HEK293 (cell line): ENCODE measurements at regions not wholly inside any gene's neighbourhood (a gene's known extent, or its start where the extent isn't known, plus 50 kb on each side); places are given as distances from the start of the nearest gene placed in this dataset.

Experiments used
- CTCF ChIA-PET: fragments of 350-600 bp; formaldehyde crosslinking; extraction: SDS; loops from one replicate; lab custom pipeline; 2021; ENCODE audit warnings: antibody characterized with exemption; lab: Yijun Ruan, JAX
- POLR2A ChIA-PET: fragments of 300-600 bp; formaldehyde crosslinking; extraction: SDS; loops from one replicate; lab custom pipeline; 2020; ENCODE audit warnings: antibody characterized with exemption, inconsistent platforms; lab: Yijun Ruan, JAX
- H3K27ac ChIP-seq: fragments of 200-500 bp; sonication (Bioruptor generic); 2 replicates; pipeline ENCODE4 v1.5.1; 2014; ENCODE audit warnings: low read depth, low read length, control low read depth, inconsistent platforms; ENCODE audit errors: extremely low read depth
- H3K36me3 ChIP-seq, 2 experiments: fragments of 200-500 bp in 1 of 2; sonication (Bioruptor generic) in 1 of 2; 1 replicate in 1 of 2; 2 replicates in 1 of 2; pipeline ENCODE4 v1.5.1; 2014 to 2017; ENCODE audit warnings: inconsistent platforms in 2 of 2, low read length in 2 of 2; ENCODE audit not compliant: control insufficient read depth in 2 of 2, insufficient read depth in 1 of 2
- H3K4me1 ChIP-seq: fragments of 200-500 bp; sonication (Bioruptor generic); 2 replicates; pipeline ENCODE4 v1.5.1; 2014; ENCODE audit warnings: mild to moderate bottlenecking, low read length, inconsistent platforms; ENCODE audit not compliant: control insufficient read depth, insufficient read depth
- H3K4me3 ChIP-seq: 2 replicates; pipeline ENCODE4 v1.5.1; 2011; ENCODE audit warnings: low read depth, mild to moderate bottlenecking, control low read depth, low read length, moderate library complexity
- H3K9me3 ChIP-seq: fragments of 200-500 bp; sonication (Bioruptor generic); 2 replicates; pipeline ENCODE4 v1.5.1; 2014; ENCODE audit warnings: low read depth, low read length, inconsistent platforms; ENCODE audit not compliant: control insufficient read depth, insufficient read depth
- BCL11B ChIP-seq: fragments of 450-650 bp; formaldehyde crosslinking; IDR thresholded peaks from 2 replicates; pipeline ENCODE4 v1.5.1; 2016; ENCODE audit warnings: low read depth, missing biosample characterization, missing genetic modification characterization
- GFI1B ChIP-seq: fragments of 450-650 bp; formaldehyde crosslinking; IDR thresholded peaks from 2 replicates; pipeline ENCODE4 v1.5.1; 2016; ENCODE audit warnings: missing biosample characterization, missing genetic modification characterization
- GLIS2 ChIP-seq: fragments of 450-650 bp; formaldehyde crosslinking; IDR thresholded peaks from 2 replicates; pipeline ENCODE4 v1.5.1; 2016; ENCODE audit warnings: missing biosample characterization, missing genetic modification characterization
- KLF9 ChIP-seq: fragments of 450-650 bp; formaldehyde crosslinking; IDR thresholded peaks from 2 replicates; pipeline ENCODE4 v1.5.1; 2016; ENCODE audit warnings: missing biosample characterization, missing genetic modification characterization, low read depth
- OVOL3 ChIP-seq: fragments of 450-650 bp; formaldehyde crosslinking; IDR thresholded peaks from 2 replicates; pipeline ENCODE4 v1.5.1; 2016; ENCODE audit warnings: missing biosample characterization, missing genetic modification characterization
- RBAK ChIP-seq: fragments of 450-650 bp; formaldehyde crosslinking; IDR thresholded peaks from 2 replicates; pipeline ENCODE4 v1.5.1; 2016; ENCODE audit warnings: missing biosample characterization, missing genetic modification characterization
- SALL2 ChIP-seq: fragments of 450-650 bp; formaldehyde crosslinking; IDR thresholded peaks from 2 replicates; pipeline ENCODE4 v1.5.0; 2017; ENCODE audit warnings: missing biosample characterization, mild to moderate bottlenecking, missing genetic modification characterization, borderline replicate concordance
- SP3 ChIP-seq: fragments of 450-650 bp; formaldehyde crosslinking; IDR thresholded peaks from 2 replicates; pipeline ENCODE4 v1.5.1; 2016; ENCODE audit warnings: missing biosample characterization, missing genetic modification characterization
- ZBTB1 ChIP-seq: fragments of 450-650 bp; formaldehyde crosslinking; IDR thresholded peaks from 2 replicates; pipeline ENCODE4 v1.5.1; 2016; ENCODE audit warnings: missing biosample characterization, missing genetic modification characterization
- ZNF112 ChIP-seq: fragments of 450-650 bp; formaldehyde crosslinking; IDR thresholded peaks from 2 replicates; pipeline ENCODE4 v1.5.0; 2017; ENCODE audit warnings: missing biosample characterization, missing genetic modification characterization
- ZNF169 ChIP-seq: fragments of 450-650 bp; formaldehyde crosslinking; IDR thresholded peaks from 2 replicates; pipeline ENCODE4 v1.5.1; 2016; ENCODE audit warnings: missing biosample characterization, missing genetic modification characterization
- ZNF2 ChIP-seq: fragments of 450-650 bp; formaldehyde crosslinking; IDR thresholded peaks from 2 replicates; pipeline ENCODE4 v1.5.1; 2016; ENCODE audit warnings: missing biosample characterization, missing genetic modification characterization
- ZNF202 ChIP-seq: fragments of 450-650 bp; formaldehyde crosslinking; IDR thresholded peaks from 2 replicates; pipeline ENCODE4 v1.5.1; 2016; ENCODE audit warnings: missing biosample characterization, missing genetic modification characterization, borderline replicate concordance
- ZNF239 ChIP-seq: fragments of 450-650 bp; formaldehyde crosslinking; IDR thresholded peaks from 2 replicates; pipeline ENCODE4 v1.5.1; 2016; ENCODE audit warnings: missing biosample characterization, missing genetic modification characterization
- ZNF26 ChIP-seq: fragments of 450-650 bp; formaldehyde crosslinking; IDR thresholded peaks from 2 replicates; pipeline ENCODE4 v1.5.1; 2016; ENCODE audit warnings: missing biosample characterization, missing genetic modification characterization
- ZNF362 ChIP-seq: fragments of 450-650 bp; formaldehyde crosslinking; IDR thresholded peaks from 2 replicates; pipeline ENCODE4 v1.5.1; 2016; ENCODE audit warnings: missing biosample characterization, missing genetic modification characterization
- ZNF416 ChIP-seq: fragments of 450-650 bp; formaldehyde crosslinking; IDR thresholded peaks from 2 replicates; pipeline ENCODE4 v1.5.1; 2016; ENCODE audit warnings: missing biosample characterization, missing genetic modification characterization
- ZNF426 ChIP-seq: fragments of 450-650 bp; formaldehyde crosslinking; IDR thresholded peaks from 2 replicates; pipeline ENCODE4 v1.5.1; 2017; ENCODE audit warnings: missing biosample characterization, missing genetic modification characterization, mild to moderate bottlenecking, inconsistent platforms, moderate library complexity
- ZNF48 ChIP-seq: fragments of 450-650 bp; formaldehyde crosslinking; IDR thresholded peaks from 2 replicates; pipeline ENCODE4 v1.5.1; 2016; ENCODE audit warnings: missing biosample characterization, missing genetic modification characterization
- ZNF521 ChIP-seq: fragments of 450-650 bp; formaldehyde crosslinking; IDR thresholded peaks from 2 replicates; pipeline ENCODE4 v1.5.1; 2017; ENCODE audit warnings: missing biosample characterization, mild to moderate bottlenecking, missing genetic modification characterization
- ZNF544 ChIP-seq: fragments of 450-650 bp; formaldehyde crosslinking; IDR thresholded peaks from 2 replicates; pipeline ENCODE4 v1.5.0; 2017; ENCODE audit warnings: missing biosample characterization, missing genetic modification characterization
- ZNF548 ChIP-seq: fragments of 450-650 bp; formaldehyde crosslinking; IDR thresholded peaks from 2 replicates; pipeline ENCODE4 v1.5.1; 2016; ENCODE audit warnings: missing biosample characterization, missing genetic modification characterization
- ZNF558 ChIP-seq: fragments of 450-650 bp; formaldehyde crosslinking; IDR thresholded peaks from 2 replicates; pipeline ENCODE4 v1.5.1; 2016; ENCODE audit warnings: missing biosample characterization, missing genetic modification characterization
- ZNF560 ChIP-seq: fragments of 450-650 bp; formaldehyde crosslinking; IDR thresholded peaks from 2 replicates; pipeline ENCODE4 v1.5.1; 2017; ENCODE audit warnings: missing biosample characterization, missing genetic modification characterization, borderline replicate concordance
- ZNF580 ChIP-seq: fragments of 450-650 bp; formaldehyde crosslinking; IDR thresholded peaks from 2 replicates; pipeline ENCODE4 v1.5.1; 2016; ENCODE audit warnings: missing biosample characterization, missing genetic modification characterization
- ZNF585B ChIP-seq: fragments of 450-650 bp; formaldehyde crosslinking; IDR thresholded peaks from 2 replicates; pipeline ENCODE4 v1.5.1; 2016; ENCODE audit warnings: missing biosample characterization, missing genetic modification characterization
- ZNF629 ChIP-seq: fragments of 450-650 bp; formaldehyde crosslinking; IDR thresholded peaks from 2 replicates; pipeline ENCODE4 v1.5.1; 2017; ENCODE audit warnings: missing biosample characterization, missing genetic modification characterization
- ZNF654 ChIP-seq: fragments of 450-650 bp; formaldehyde crosslinking; IDR thresholded peaks from 2 replicates; pipeline ENCODE4 v1.5.1; 2016; ENCODE audit warnings: low read depth, missing biosample characterization, missing genetic modification characterization
- ZNF660 ChIP-seq: fragments of 450-650 bp; IDR thresholded peaks from 2 replicates; pipeline ENCODE4 v1.5.1; 2018; ENCODE audit warnings: missing biosample characterization, mild to moderate bottlenecking, missing genetic modification characterization
- ZNF776 ChIP-seq: fragments of 450-650 bp; formaldehyde crosslinking; IDR thresholded peaks from 2 replicates; pipeline ENCODE4 v1.5.0; 2017; ENCODE audit warnings: missing biosample characterization, missing genetic modification characterization, borderline replicate concordance
- ZNF791 ChIP-seq: fragments of 450-650 bp; formaldehyde crosslinking; IDR thresholded peaks from 2 replicates; pipeline ENCODE4 v1.5.1; 2016; ENCODE audit warnings: missing biosample characterization, missing genetic modification characterization
- ZNF792 ChIP-seq: fragments of 450-650 bp; formaldehyde crosslinking; IDR thresholded peaks from 2 replicates; pipeline ENCODE4 v1.5.1; 2016; ENCODE audit warnings: missing biosample characterization, missing genetic modification characterization
- ZNF830 ChIP-seq: fragments of 450-650 bp; IDR thresholded peaks from 2 replicates; pipeline ENCODE4 v1.5.0; 2018; ENCODE audit warnings: missing biosample characterization, missing genetic modification characterization, low read depth, mild to moderate bottlenecking, moderate library complexity
- TF ChIP-seq, protein P1 (sequence below): fragments of 450-650 bp; formaldehyde crosslinking; IDR thresholded peaks from 2 replicates; pipeline ENCODE4 v1.5.1; 2017; ENCODE audit warnings: missing biosample characterization, missing genetic modification characterization

DNA sequence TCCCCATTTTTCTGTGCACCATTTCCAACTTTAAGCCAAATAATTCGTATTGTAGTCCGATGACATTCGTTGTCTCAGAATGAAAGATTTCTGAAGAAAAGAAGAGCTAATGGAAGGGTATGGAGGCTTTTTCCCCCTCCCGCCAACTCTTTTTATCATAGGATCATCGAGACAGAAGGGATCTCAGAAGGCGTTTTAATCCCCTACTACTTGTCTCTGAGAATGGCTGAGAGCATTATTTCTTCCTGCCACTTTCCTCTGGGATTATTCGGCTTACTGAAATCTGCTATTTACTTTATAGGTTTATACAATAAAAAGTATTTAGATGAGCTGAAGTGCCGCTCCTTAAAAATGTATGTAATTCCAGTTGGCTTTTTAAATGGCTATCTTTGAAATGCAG, 789.8 kb downstream of the EDEM1 start:
- no peaks in the 10 kb centered on the region for H3K4me1 ChIP-seq
- H3K9me3 ChIP-seq, result no peaks in the 10 kb centered on the region; the same call in 1 of the 2 replicates
- TF ChIP-seq ZNF560, result no peak
- TF ChIP-seq ZNF660, result no peak
- TF ChIP-seq ZNF544 (tag by site-specific recombination), result no peak
- TF ChIP-seq ZNF239, result no peak
- TF ChIP-seq ZNF585B (tag by site-specific recombination), result no peak
- TF ChIP-seq ZNF48 (tag by site-specific recombination), result no peak
- no peak for TF ChIP-seq ZNF629 (tag by site-specific recombination)
- no peak for TF ChIP-seq ZNF362
- TF ChIP-seq, all 188 proteins: peak for 0
- no peak overlapping the region for H3K27ac ChIP-seq
- ChIA-PET CTCF (no interaction called here), POLR2A (no interaction called here)
- H3K36me3 ChIP-seq, result no peaks in the 10 kb centered on the region
- no peak overlapping the region for H3K4me3 ChIP-seq

DNA sequence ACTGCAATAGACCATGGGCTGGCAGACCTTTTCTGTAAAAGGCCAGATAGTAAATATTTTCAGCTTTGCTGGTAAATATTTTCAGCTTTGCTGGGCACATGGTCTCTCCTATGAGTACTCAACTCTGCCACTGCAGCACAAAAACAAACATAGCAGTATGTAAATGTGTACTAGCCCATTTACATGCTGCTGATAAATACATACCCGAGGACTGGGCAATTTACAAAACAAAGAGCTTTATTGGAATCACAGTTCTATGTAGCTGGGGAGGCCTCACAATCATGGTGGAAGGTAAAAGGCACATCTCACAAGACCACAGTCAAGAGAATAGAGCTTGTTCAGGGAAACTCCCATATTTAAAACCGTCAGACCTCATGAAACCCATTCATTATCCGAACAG, 793.0 kb downstream of the EDEM1 start:
- Histone ChIP-seq H3K27ac (no peak overlapping the region), H3K9me3 (no peaks in the 10 kb centered on the region; the same call in 1 of the 2 replicates), H3K4me1 (no peaks in the 10 kb centered on the region), H3K36me3 (no peaks in the 10 kb centered on the region), H3K4me3 (no peak overlapping the region)
- POLR2A ChIA-PET, result no interaction called here
- no peak for TF ChIP-seq ZNF776 (tag by site-specific recombination)
- TF ChIP-seq KLF9 (tag by site-specific recombination), result no peak
- no peak for TF ChIP-seq SALL2 (tag by site-specific recombination)
- TF ChIP-seq ZNF416 (tag by site-specific recombination), result no peak
- TF ChIP-seq ZNF26 (tag by site-specific recombination), result no peak
- TF ChIP-seq ZNF548, result no peak
- no peak for TF ChIP-seq GLIS2
- TF ChIP-seq ZNF558 (tag by site-specific recombination), result no peak
- TF ChIP-seq ZNF2 (tag by site-specific recombination), result no peak
- no peak for TF ChIP-seq ZNF830 (tag by site-specific recombination)
- no peak for TF ChIP-seq GFI1B (tag by site-specific recombination)
- no peak for TF ChIP-seq ZNF521 (tag by site-specific recombination)
- TF ChIP-seq ZNF112 (tag by site-specific recombination), result no peak
- TF ChIP-seq, protein P1, sequence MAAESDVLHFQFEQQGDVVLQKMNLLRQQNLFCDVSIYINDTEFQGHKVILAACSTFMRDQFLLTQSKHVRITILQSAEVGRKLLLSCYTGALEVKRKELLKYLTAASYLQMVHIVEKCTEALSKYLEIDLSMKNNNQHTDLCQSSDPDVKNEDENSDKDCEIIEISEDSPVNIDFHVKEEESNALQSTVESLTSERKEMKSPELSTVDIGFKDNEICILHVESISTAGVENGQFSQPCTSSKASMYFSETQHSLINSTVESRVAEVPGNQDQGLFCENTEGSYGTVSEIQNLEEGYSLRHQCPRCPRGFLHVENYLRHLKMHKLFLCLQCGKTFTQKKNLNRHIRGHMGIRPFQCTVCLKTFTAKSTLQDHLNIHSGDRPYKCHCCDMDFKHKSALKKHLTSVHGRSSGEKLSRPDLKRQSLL (tag by site-specific recombination), result no peak
- CTCF ChIA-PET, result no interaction called here

- ChIA-PET POLR2A (no interaction called here), CTCF (no interaction called here)
- no peaks in the 10 kb centered on the region for H3K4me1 ChIP-seq
- no peak overlapping the region for H3K27ac ChIP-seq
- no peaks in the 10 kb centered on the region for H3K36me3 ChIP-seq
- H3K9me3 ChIP-seq, result no peaks in the 10 kb centered on the region
- H3K4me3 ChIP-seq, result no peak overlapping the region
- TF ChIP-seq ZNF580, result no peak
- TF ChIP-seq OVOL3 (tag by site-specific recombination), result no peak
- no peak for TF ChIP-seq RBAK
- TF ChIP-seq ZNF169 (tag by site-specific recombination), result no peak
- TF ChIP-seq ZNF426 (tag by site-specific recombination), result no peak
- TF ChIP-seq ZNF654 (tag by site-specific recombination), result no peak
- TF ChIP-seq BCL11B, result no peak
- TF ChIP-seq ZNF202, result no peak
- no peak for TF ChIP-seq ZNF791
- TF ChIP-seq ZBTB1 (tag by site-specific recombination), result no peak
- no peak for TF ChIP-seq ZNF792 (tag by site-specific recombination)
- TF ChIP-seq SP3, result no peak
Measured at GRCh38 chr3:5994651-5995050, 807.1 kb downstream of the EDEM1 start.
